A549 (cell line): ENCODE measurements at regions not wholly inside any gene's neighbourhood (a gene's known extent, or its start where the extent isn't known, plus 50 kb on each side); places are given as distances from the start of the nearest gene placed in this dataset.
"Not testable (repeated sequence)": the region's sequence is repeated elsewhere in the genome, so short reads cannot be mapped to it uniquely, and the experiment has no call there.

Experiments
- ATAC-seq, 2 experiments: fragments of 200-7000 bp in 1 of 2; fragments of >200 bp in 1 of 2; cut with Nextera tagmentation in 1 of 2; cut with Tn5 transposase in 1 of 2; 3 replicates each; pipeline versions ENCODE4 v1.8.0 to v1.9.1; 2018 to 2020; ENCODE audit warnings: mild to moderate bottlenecking in 1 of 2, moderate library complexity in 1 of 2
- CTCF ChIA-PET: fragments of 300-600 bp; sonication (Branson Sonifier 250); formaldehyde crosslinking; extraction: SDS; loops from one replicate; lab custom pipeline; 2021; ENCODE audit warnings: antibody characterized with exemption, inconsistent platforms; lab: Yijun Ruan, JAX
- POLR2A ChIA-PET: fragments of 350-600 bp; formaldehyde crosslinking; extraction: SDS; loops from one replicate; lab custom pipeline; 2021; ENCODE audit warnings: antibody characterized with exemption, inconsistent platforms; lab: Yijun Ruan, JAX
- DNase-seq, 2 experiments: peaks; one replicate each; pipeline versions ENCODE4 v3.0.0 to v3.0.0-alpha.2; 2011 to 2016; ENCODE audit warnings: low read depth in 1 of 2, low spot score in 1 of 2
- FAIRE-seq: peaks from 2 replicates; lab custom pipeline; 2011; peaks lifted over from hg19 to GRCh38; lab: Jason Lieb, UNC
- H3K27ac ChIP-seq, 2 experiments: fragments of >200 bp; sonication (Bioruptor Twin); formaldehyde crosslinking; 3 replicates each; pipeline ENCODE4 v1.5.1; 2016 to 2017
- H3K4me1 ChIP-seq: fragments of >200 bp; sonication (Bioruptor Twin); formaldehyde crosslinking; 3 replicates; pipeline ENCODE4 v1.6.1; 2016
- H3K4me2 ChIP-seq: fragments of >200 bp; sonication (Bioruptor Twin); formaldehyde crosslinking; 3 replicates; pipeline ENCODE4 v1.6.1; 2016
- H3K4me3 ChIP-seq: fragments of >200 bp; sonication (Bioruptor Twin); formaldehyde crosslinking; 3 replicates; pipeline ENCODE4 v1.5.1; 2016
- H3K9me3 ChIP-seq: fragments of >200 bp; sonication (Bioruptor Twin); formaldehyde crosslinking; 3 replicates; pipeline ENCODE4 v1.6.1; 2016
- ATOH8 ChIP-seq: fragments of 250-450 bp; sonication (Bioruptor Pico); IDR thresholded peaks from 2 replicates; pipeline ENCODE4 v1.5.0; 2020; ENCODE audit warnings: low read depth, mild to moderate bottlenecking, moderate library complexity
- BCL3 ChIP-seq: fragments of >200 bp; sonication (Bioruptor Twin); formaldehyde crosslinking; IDR thresholded peaks from 3 replicates; pipeline ENCODE4 v1.6.1; 2016
- BHLHE40 ChIP-seq: IDR thresholded peaks from 2 replicates; pipeline ENCODE4 v1.6.1; 2012; ENCODE audit warnings: low read depth, low read length, inconsistent platforms
- CBX2 ChIP-seq: fragments of 200-600 bp; sonication (generic); IDR thresholded peaks from 2 replicates; pipeline ENCODE4 v1.6.1; 2016; ENCODE audit warnings: low read depth, mild to moderate bottlenecking, borderline replicate concordance
- CEBPB ChIP-seq, 2 experiments: fragments of >200 bp in 1 of 2; sonication (Bioruptor Twin) in 1 of 2; formaldehyde crosslinking in 1 of 2; IDR thresholded peaks; 2 replicates each; pipeline ENCODE4 v1.6.1; 2012 to 2016
- CHD2 ChIP-seq: fragments of 150-350 bp; IDR thresholded peaks from 2 replicates; pipeline ENCODE4 v1.6.1; 2014; ENCODE audit warnings: low read length; ENCODE audit not compliant: partially characterized antibody
- EHF ChIP-seq: fragments of 250-450 bp; sonication (Bioruptor Pico); IDR thresholded peaks from 2 replicates; pipeline ENCODE4 v1.5.0; 2020; ENCODE audit warnings: mild to moderate bottlenecking
- EHMT2 ChIP-seq: fragments of 200-600 bp; sonication (generic); IDR thresholded peaks from 2 replicates; pipeline ENCODE4 v1.6.1; 2016; ENCODE audit warnings: antibody characterized with exemption, low read depth, mild to moderate bottlenecking, moderate library complexity
- HOXB5 ChIP-seq: fragments of 250-450 bp; sonication (Bioruptor Pico); IDR thresholded peaks from 2 replicates; pipeline ENCODE4 v1.5.0; 2020; ENCODE audit warnings: mild to moderate bottlenecking, moderate library complexity
- JUN ChIP-seq, 2 experiments: fragments of >200 bp; sonication (Bioruptor Twin); formaldehyde crosslinking; IDR thresholded peaks; 2 replicates in 1 of 2; 3 replicates in 1 of 2; pipeline ENCODE4 v1.6.1; 2016 to 2017
- JUNB ChIP-seq: fragments of >200 bp; sonication (Bioruptor Twin); formaldehyde crosslinking; IDR thresholded peaks from 2 replicates; pipeline ENCODE4 v1.6.1; 2016
- KDM5A ChIP-seq: fragments of 200-600 bp; sonication (generic); IDR thresholded peaks from 2 replicates; pipeline ENCODE4 v1.6.1; 2016; ENCODE audit warnings: antibody characterized with exemption, mild to moderate bottlenecking
- MAFK ChIP-seq: fragments of 450-650 bp; IDR thresholded peaks from 2 replicates; pipeline ENCODE4 v1.6.1; 2014; ENCODE audit not compliant: partially characterized antibody
- MAX ChIP-seq: IDR thresholded peaks from 2 replicates; pipeline ENCODE4 v1.6.1; 2012
- MAZ ChIP-seq: fragments of 150-350 bp; IDR thresholded peaks from 2 replicates; pipeline ENCODE4 v1.6.1; 2014; ENCODE audit warnings: antibody characterized with exemption, low read depth, low read length, borderline replicate concordance
- MYC ChIP-seq: IDR thresholded peaks from 2 replicates; pipeline ENCODE4 v1.6.1; 2012; ENCODE audit warnings: mild to moderate bottlenecking, inconsistent platforms, low read length, improper control_type of control experiment, borderline replicate concordance
- NFE2L2 ChIP-seq: fragments of 150-350 bp; conservative IDR thresholded peaks from 2 replicates; pipeline ENCODE4 v1.6.1; 2014; ENCODE audit warnings: low read length
- NR3C1 ChIP-seq: fragments of >200 bp; sonication (Bioruptor Twin); formaldehyde crosslinking; IDR thresholded peaks from 3 replicates; pipeline ENCODE4 v1.6.1; 2017
- PBX3 ChIP-seq: IDR thresholded peaks from 2 replicates; pipeline ENCODE4 v1.6.1; 2012
- POLR2A ChIP-seq: IDR thresholded peaks from 2 replicates; pipeline ENCODE4 v1.6.1; 2012; ENCODE audit warnings: mild to moderate bottlenecking, low read length
- POLR2AphosphoS2 ChIP-seq: conservative IDR thresholded peaks from 2 replicates; pipeline ENCODE4 v1.6.1; 2012; ENCODE audit warnings: low read length, improper control_type of control experiment, inconsistent platforms
- RARB ChIP-seq: fragments of 250-450 bp; sonication (Bioruptor Pico); IDR thresholded peaks from 2 replicates; pipeline ENCODE4 v1.8.0; 2021; ENCODE audit warnings: mild to moderate bottlenecking, moderate library complexity
- RNF2 ChIP-seq: fragments of 200-600 bp; sonication (generic); IDR thresholded peaks from 2 replicates; pipeline ENCODE4 v1.6.1; 2016; ENCODE audit warnings: low read depth, mild to moderate bottlenecking, antibody characterized with exemption, moderate library complexity, borderline replicate concordance
- USF2 ChIP-seq: fragments of 450-650 bp; IDR thresholded peaks from 2 replicates; pipeline ENCODE4 v1.6.1; 2014; ENCODE audit warnings: antibody characterized with exemption
- WGBS: methylation state at CpG from one replicate; pipeline ENCODE4 v1.1.6; 2017; ENCODE audit errors: missing lambda C conversion rate; 5-methylcytosine and 5-hydroxymethylcytosine counted together

- FAIRE-seq, result no peak
- H3K4me3 ChIP-seq, result no peak overlapping the region
- 68% methylated on average over 4 of the region's 4 CpGs for WGBS
- H3K4me1 ChIP-seq, result no peaks in the 10 kb centered on the region
- DNase-seq, result no peak
- ChIA-PET POLR2A (no interaction called here), CTCF (no interaction called here)
- no peak overlapping the region for H3K27ac ChIP-seq
- TF ChIP-seq NFE2L2 (no peak), ATOH8 (CRISPR knock-in tag) (no peak), USF2 (no peak), BHLHE40 (no peak), JUN (IDR thresholded peaks at IDR 0.05) (no peak), RARB (CRISPR knock-in tag) (no peak), EHMT2 (no peak), CEBPB (IDR thresholded peaks at IDR 0.05) (no peak), MYC (no peak), MAFK (no peak), CBX2 (no peak), NR3C1 (no peak)
- H3K4me2 ChIP-seq, result no peak overlapping the region
- no peaks in the 10 kb centered on the region for H3K9me3 ChIP-seq
- peak; percentile 72 to 82 for ATAC-seq
Measured at GRCh38 chr12:96120359-96121100, 73.6 kb upstream of the ELK3 start.

GRCh38 chr12:96121271-96121711 lies 72.9 kb upstream of the ELK3 start:
- H3K27ac ChIP-seq, result no peak overlapping the region
- FAIRE-seq (no peak), DNase-seq (no peak), ATAC-seq (peak; percentile 19 to 41; a peak in 3 of 6 replicates)
- H3K4me3 ChIP-seq, result no peak overlapping the region
- ChIA-PET CTCF (no interaction called here), POLR2A (no interaction called here)
- no peak overlapping the region for H3K4me2 ChIP-seq
- H3K9me3 ChIP-seq, result no peaks in the 10 kb centered on the region
- WGBS, result 68% methylated on average over 4 of the region's 4 CpGs
- H3K4me1 ChIP-seq, result no peaks in the 10 kb centered on the region
- no peak for TF ChIP-seq POLR2A
- TF ChIP-seq CHD2, result no peak
- TF ChIP-seq KDM5A, result no peak
- TF ChIP-seq MAX, result no peak
- no peak for TF ChIP-seq EHF (CRISPR knock-in tag)

- ATAC-seq, FAIRE-seq, CTCF ChIA-PET, DNase-seq, H3K9me3 ChIP-seq, H3K4me3 ChIP-seq, H3K4me2 ChIP-seq, H3K27ac ChIP-seq, H3K4me1 ChIP-seq, POLR2A ChIA-PET: not testable (repeated sequence)
- WGBS, result 70% methylated on average over 7 of the region's 7 CpGs
Measured at GRCh38 chr12:96128292-96128691, 65.9 kb upstream of the ELK3 start.

GRCh38 chr12:96130396-96131059 lies 63.6 kb upstream of the ELK3 start:
- ChIA-PET CTCF (interaction anchor here (1.2 kb wide), 1 partner anchor 17 kb away, joined by 3 read pairs; no protein-coding TSS in a partner anchor), POLR2A (no interaction called here)
- Histone ChIP-seq H3K27ac (no peak overlapping the region), H3K4me3 (no peak overlapping the region), H3K9me3 (no peaks in the 10 kb centered on the region), H3K4me1 (no peaks in the 10 kb centered on the region), H3K4me2 (no peak overlapping the region)
- ATAC-seq, result peak; percentile 52 to 54; a peak in 4 of 6 replicates
- no peak for FAIRE-seq
- no peak for DNase-seq
- 62% methylated on average over 15 of the region's 15 CpGs for WGBS
- TF ChIP-seq HOXB5 (CRISPR knock-in tag), result no peak
- no peak for TF ChIP-seq CHD2
- no peak for TF ChIP-seq RNF2
- no peak for TF ChIP-seq MAZ
- no peak for TF ChIP-seq USF2
- no peak for TF ChIP-seq POLR2AphosphoS2
- TF ChIP-seq BCL3, result no peak
- TF ChIP-seq JUNB, result no peak
- TF ChIP-seq CEBPB (IDR thresholded peaks at IDR 0.05), result no peak
- no peak for TF ChIP-seq PBX3
